ENCODE measurements at regions not wholly inside any gene's neighbourhood (a gene's known extent, or its start where the extent isn't known, plus 50 kb on each side); places are given as distances from the start of the nearest gene placed in this dataset.

GRCh38 chr4:170610434-170610833 lies 520.7 kb upstream of the AADAT start:
- H3K27me3 ChIP-seq, result no peaks in the 10 kb centered on the region
- ATAC-seq (no peak), DNase-seq (no peak)
- no peak overlapping the region for H3K4me3 ChIP-seq
- no peaks in the 10 kb centered on the region for H3K9me3 ChIP-seq
- no peaks in the 10 kb centered on the region for H3K4me1 ChIP-seq
- intact Hi-C loops (cut with DNase I; ENCODE audit: low total_unique reads), result no loop called here
- no peak overlapping the region for H3K27ac ChIP-seq
- in situ Hi-C loops (cut with MboI; ENCODE audit: low sequenced_read_pairs in 4 of 4), result no loop called here
- H3K36me3 ChIP-seq, result no peaks in the 10 kb centered on the region
- TF ChIP-seq POLR2A (IDR thresholded peaks at IDR 0.05), result no peak
- TF ChIP-seq CTCF (IDR thresholded peaks at IDR 0.05 in 4 of 5, conservative IDR thresholded peaks at IDR 0.05 in 1 of 5), result no peak

- TF ChIP-seq POLR2A (IDR thresholded peaks at IDR 0.05), result no peak
- TF ChIP-seq CTCF (IDR thresholded peaks at IDR 0.05 in 4 of 5, conservative IDR thresholded peaks at IDR 0.05 in 1 of 5), result no peak
- Histone ChIP-seq H3K4me3 (no peak overlapping the region), H3K9me3 (no peaks in the 10 kb centered on the region), H3K36me3 (no peaks in the 10 kb centered on the region), H3K4me1 (no peaks in the 10 kb centered on the region), H3K27me3 (no peaks in the 10 kb centered on the region), H3K27ac (no peak overlapping the region)
- in situ Hi-C loops (cut with MboI; ENCODE audit: low sequenced_read_pairs in 4 of 4) (no loop called here), intact Hi-C loops (cut with DNase I; ENCODE audit: low total_unique reads) (no loop called here)
- ATAC-seq, result no peak
- no peak for DNase-seq
Measured at GRCh38 chr4:170599894-170600293, 510.1 kb upstream of the AADAT start.

DNA sequence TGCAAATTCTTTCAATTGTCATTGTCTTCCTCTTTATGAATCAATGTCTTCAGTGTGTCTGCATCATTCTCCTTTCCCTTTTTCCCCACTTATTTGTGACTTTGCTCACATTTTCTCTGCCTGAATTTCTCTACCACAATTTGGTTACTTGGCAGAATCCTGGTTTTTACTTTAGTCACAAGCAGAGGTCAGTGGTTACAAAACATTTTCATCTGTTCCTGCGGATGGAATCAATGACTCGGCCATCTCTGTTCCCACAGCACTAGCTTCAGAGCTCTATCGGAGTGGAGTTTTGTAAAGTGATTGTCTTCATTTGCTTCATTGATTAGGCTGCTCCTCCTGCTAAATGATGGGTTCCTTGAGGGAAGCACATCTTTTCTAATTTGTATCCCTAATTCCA lies 501.3 kb upstream of the AADAT start:
- DNase-seq, result no peak
- H3K36me3 ChIP-seq, result no peaks in the 10 kb centered on the region
- intact Hi-C loops (cut with DNase I; ENCODE audit: low total_unique reads) (no loop called here), in situ Hi-C loops (cut with MboI; ENCODE audit: low sequenced_read_pairs in 4 of 4) (no loop called here)
- H3K27ac ChIP-seq, result no peak overlapping the region
- no peaks in the 10 kb centered on the region for H3K4me1 ChIP-seq
- H3K9me3 ChIP-seq, result no peaks in the 10 kb centered on the region
- H3K27me3 ChIP-seq, result no peaks in the 10 kb centered on the region
- TF ChIP-seq POLR2A (IDR thresholded peaks at IDR 0.05) (no peak), CTCF (IDR thresholded peaks at IDR 0.05 in 4 of 5, conservative IDR thresholded peaks at IDR 0.05 in 1 of 5) (no peak)
- ATAC-seq, result no peak
- H3K4me3 ChIP-seq, result no peak overlapping the region

GRCh38 chr4:170589597-170590191 lies 499.9 kb upstream of the AADAT start:
- Histone ChIP-seq H3K36me3 (no peaks in the 10 kb centered on the region), H3K27me3 (no peaks in the 10 kb centered on the region), H3K27ac (no peak overlapping the region), H3K4me1 (no peaks in the 10 kb centered on the region), H3K4me3 (no peak overlapping the region), H3K9me3 (no peaks in the 10 kb centered on the region)
- TF ChIP-seq POLR2A (IDR thresholded peaks at IDR 0.05) (no peak), CTCF (IDR thresholded peaks at IDR 0.05 in 4 of 5, conservative IDR thresholded peaks at IDR 0.05 in 1 of 5) (no peak)
- ATAC-seq (no peak), DNase-seq (no peak)
- in situ Hi-C loops (cut with MboI; ENCODE audit: low sequenced_read_pairs in 4 of 4) (no loop called here), intact Hi-C loops (cut with DNase I; ENCODE audit: low total_unique reads) (no loop called here)

DNA sequence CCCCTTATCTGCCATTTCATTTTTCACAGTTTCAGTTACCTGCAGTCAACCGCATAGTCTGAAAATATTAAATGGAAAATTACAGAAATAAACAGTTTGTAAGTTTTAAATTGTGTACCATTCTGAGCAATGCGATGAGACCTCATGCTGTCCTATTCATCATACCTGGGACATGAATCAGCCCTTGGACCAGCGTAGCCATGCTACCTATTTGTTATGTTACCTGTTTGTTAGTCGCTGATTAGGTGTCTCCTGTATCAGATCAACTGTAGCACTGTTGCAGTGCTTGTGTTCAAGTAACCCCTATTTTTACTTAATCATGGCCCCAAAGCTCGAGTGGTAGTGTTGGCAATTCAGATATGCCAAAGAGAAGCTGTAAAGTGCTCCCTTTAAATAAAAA lies 492.2 kb upstream of the AADAT start:
- Histone ChIP-seq H3K9me3 (no peaks in the 10 kb centered on the region), H3K36me3 (no peaks in the 10 kb centered on the region), H3K27me3 (no peaks in the 10 kb centered on the region), H3K4me1 (no peaks in the 10 kb centered on the region), H3K27ac (no peak overlapping the region), H3K4me3 (no peak overlapping the region)
- DNase-seq (no peak), ATAC-seq (no peak)
- intact Hi-C loops (cut with DNase I; ENCODE audit: low total_unique reads) (no loop called here), in situ Hi-C loops (cut with MboI; ENCODE audit: low sequenced_read_pairs in 4 of 4) (no loop called here)
- no peak for TF ChIP-seq POLR2A (IDR thresholded peaks at IDR 0.05)

All from gastrocnemius medialis (tissue), 4 donors.